HEK293 (cell line): ENCODE measurements at regions not wholly inside any gene's neighbourhood (a gene's known extent, or its start where the extent isn't known, plus 50 kb on each side); places are given as distances from the start of the nearest gene placed in this dataset.

Experiments used
- CTCF ChIA-PET: fragments of 350-600 bp; formaldehyde crosslinking; extraction: SDS; loops from one replicate; lab custom pipeline; 2021; ENCODE audit warnings: antibody characterized with exemption; lab: Yijun Ruan, JAX
- POLR2A ChIA-PET: fragments of 300-600 bp; formaldehyde crosslinking; extraction: SDS; loops from one replicate; lab custom pipeline; 2020; ENCODE audit warnings: antibody characterized with exemption, inconsistent platforms; lab: Yijun Ruan, JAX
- H3K27ac ChIP-seq: fragments of 200-500 bp; sonication (Bioruptor generic); 2 replicates; pipeline ENCODE4 v1.5.1; 2014; ENCODE audit warnings: low read depth, low read length, control low read depth, inconsistent platforms; ENCODE audit errors: extremely low read depth
- H3K36me3 ChIP-seq, 2 experiments: fragments of 200-500 bp in 1 of 2; sonication (Bioruptor generic) in 1 of 2; 1 replicate in 1 of 2; 2 replicates in 1 of 2; pipeline ENCODE4 v1.5.1; 2014 to 2017; ENCODE audit warnings: inconsistent platforms in 2 of 2, low read length in 2 of 2; ENCODE audit not compliant: control insufficient read depth in 2 of 2, insufficient read depth in 1 of 2
- H3K4me1 ChIP-seq: fragments of 200-500 bp; sonication (Bioruptor generic); 2 replicates; pipeline ENCODE4 v1.5.1; 2014; ENCODE audit warnings: mild to moderate bottlenecking, low read length, inconsistent platforms; ENCODE audit not compliant: control insufficient read depth, insufficient read depth
- H3K4me3 ChIP-seq: 2 replicates; pipeline ENCODE4 v1.5.1; 2011; ENCODE audit warnings: low read depth, mild to moderate bottlenecking, control low read depth, low read length, moderate library complexity
- H3K9me3 ChIP-seq: fragments of 200-500 bp; sonication (Bioruptor generic); 2 replicates; pipeline ENCODE4 v1.5.1; 2014; ENCODE audit warnings: low read depth, low read length, inconsistent platforms; ENCODE audit not compliant: control insufficient read depth, insufficient read depth
- HOXD13 ChIP-seq: sonication (generic); formaldehyde crosslinking; IDR thresholded peaks from 2 replicates; pipeline ENCODE4 v1.8.0; 2022; ENCODE audit warnings: missing genetic modification reagents, borderline replicate concordance
- KLF16 ChIP-seq: fragments of 450-650 bp; formaldehyde crosslinking; IDR thresholded peaks from 2 replicates; pipeline ENCODE4 v1.5.1; 2017; ENCODE audit warnings: missing biosample characterization, missing genetic modification characterization
- KLF17 ChIP-seq: fragments of 450-650 bp; formaldehyde crosslinking; IDR thresholded peaks from 2 replicates; pipeline ENCODE4 v1.5.1; 2016; ENCODE audit warnings: missing biosample characterization, missing genetic modification characterization
- MZF1 ChIP-seq: fragments of 450-650 bp; formaldehyde crosslinking; IDR thresholded peaks from 2 replicates; pipeline ENCODE4 v1.5.1; 2017; ENCODE audit warnings: missing biosample characterization, missing genetic modification characterization, borderline replicate concordance
- SETDB1 ChIP-seq: IDR thresholded peaks from one replicate; pipeline ENCODE4 v1.6.1; 2017; ENCODE audit warnings: mild to moderate bottlenecking, low read length, moderate library complexity, mixed read lengths; ENCODE audit not compliant: insufficient read length
- ZBTB20 ChIP-seq: fragments of 450-650 bp; formaldehyde crosslinking; IDR thresholded peaks from 2 replicates; pipeline ENCODE4 v1.5.1; 2016; ENCODE audit warnings: missing biosample characterization, missing genetic modification characterization
- ZFP3 ChIP-seq: fragments of 450-650 bp; formaldehyde crosslinking; IDR thresholded peaks from 2 replicates; pipeline ENCODE4 v1.5.1; 2016; ENCODE audit warnings: low read depth, missing biosample characterization, missing genetic modification characterization
- ZNF184 ChIP-seq: fragments of 450-650 bp; IDR thresholded peaks from 2 replicates; pipeline ENCODE4 v1.5.1; 2018; ENCODE audit warnings: missing biosample characterization, mild to moderate bottlenecking, missing genetic modification characterization
- ZNF26 ChIP-seq: fragments of 450-650 bp; formaldehyde crosslinking; IDR thresholded peaks from 2 replicates; pipeline ENCODE4 v1.5.1; 2016; ENCODE audit warnings: missing biosample characterization, missing genetic modification characterization
- ZNF473 ChIP-seq: fragments of 450-650 bp; formaldehyde crosslinking; IDR thresholded peaks from 2 replicates; pipeline ENCODE4 v1.5.1; 2017; ENCODE audit warnings: missing biosample characterization, missing genetic modification characterization
- ZNF555 ChIP-seq: fragments of 450-650 bp; formaldehyde crosslinking; conservative IDR thresholded peaks from 2 replicates; pipeline ENCODE4 v1.5.1; 2017; ENCODE audit warnings: missing biosample characterization, mild to moderate bottlenecking, missing genetic modification characterization, inconsistent platforms
- ZNF571 ChIP-seq: fragments of 450-650 bp; formaldehyde crosslinking; IDR thresholded peaks from 2 replicates; pipeline ENCODE4 v1.5.0; 2017; ENCODE audit warnings: missing biosample characterization, missing genetic modification characterization
- ZSCAN23 ChIP-seq: fragments of 450-650 bp; formaldehyde crosslinking; IDR thresholded peaks from 2 replicates; pipeline ENCODE4 v1.5.1; 2016; ENCODE audit warnings: missing biosample characterization, missing genetic modification characterization
- ZSCAN4 ChIP-seq: fragments of 450-650 bp; formaldehyde crosslinking; IDR thresholded peaks from 2 replicates; pipeline ENCODE4 v1.5.1; 2017; ENCODE audit warnings: missing biosample characterization, missing genetic modification characterization
- TF ChIP-seq, protein P1 (sequence below): fragments of 450-650 bp; formaldehyde crosslinking; IDR thresholded peaks from 2 replicates; pipeline ENCODE4 v1.5.1; 2016; ENCODE audit warnings: missing biosample characterization, missing genetic modification characterization
- TF ChIP-seq, protein P2 (sequence below): fragments of 450-650 bp; formaldehyde crosslinking; IDR thresholded peaks from 2 replicates; pipeline ENCODE4 v1.5.1; 2016; ENCODE audit warnings: missing biosample characterization, missing genetic modification characterization

DNA sequence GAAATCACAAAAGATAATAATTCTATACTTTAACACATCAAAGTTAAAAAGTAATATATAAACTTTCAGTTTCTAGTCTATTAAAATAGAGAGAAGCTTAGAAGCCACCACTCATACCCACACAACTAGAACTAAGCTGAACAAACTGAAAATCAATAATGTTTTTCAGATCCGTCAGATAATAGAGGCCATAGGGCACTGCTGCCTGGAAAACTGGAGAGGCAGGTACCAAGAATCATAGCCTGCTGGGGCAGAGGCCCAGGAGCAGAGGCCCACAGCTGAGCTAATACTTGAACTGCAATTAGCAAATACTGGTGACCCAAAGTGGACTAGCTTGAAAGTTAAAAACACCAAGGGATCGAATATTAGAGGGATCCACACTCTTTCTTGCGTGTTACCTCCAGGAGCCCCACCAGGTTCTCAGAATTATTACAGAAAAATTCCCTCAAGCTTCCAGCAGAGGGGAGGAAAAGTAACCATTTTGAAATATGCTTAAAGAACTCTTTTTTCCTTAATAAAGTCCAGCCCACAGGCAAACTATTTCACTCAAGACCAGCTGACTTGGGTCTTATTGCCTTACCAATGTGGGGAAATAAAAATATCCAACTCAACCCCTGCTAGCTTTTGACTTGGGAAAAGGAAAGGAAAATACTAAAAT is 774.1 kb upstream of the IGFBP3 start:
- H3K4me1 ChIP-seq, result no peaks in the 10 kb centered on the region
- TF ChIP-seq ZBTB20 (tag by site-specific recombination), result no peak
- TF ChIP-seq ZNF184 (tag by site-specific recombination), result no peak
- TF ChIP-seq ZNF555 (tag by site-specific recombination), result no peak
- TF ChIP-seq, protein P1, sequence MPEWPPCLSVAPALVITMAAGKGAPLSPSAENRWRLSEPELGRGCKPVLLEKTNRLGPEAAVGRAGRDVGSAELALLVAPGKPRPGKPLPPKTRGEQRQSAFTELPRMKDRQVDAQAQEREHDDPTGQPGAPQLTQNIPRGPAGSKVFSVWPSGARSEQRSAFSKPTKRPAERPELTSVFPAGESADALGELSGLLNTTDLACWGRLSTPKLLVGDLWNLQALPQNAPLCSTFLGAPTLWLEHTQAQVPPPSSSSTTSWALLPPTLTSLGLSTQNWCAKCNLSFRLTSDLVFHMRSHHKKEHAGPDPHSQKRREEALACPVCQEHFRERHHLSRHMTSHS, result no peak
- no peak for TF ChIP-seq KLF17
- POLR2A ChIA-PET, result no interaction called here
- CTCF ChIA-PET, result interaction anchor here (0.7 to 1.0 kb wide), 2 partner anchors 13 to 190 kb away, joined by 3 read pairs; no protein-coding TSS in a partner anchor
- H3K9me3 ChIP-seq, result no peaks in the 10 kb centered on the region
- no peaks in the 10 kb centered on the region for H3K36me3 ChIP-seq
- H3K27ac ChIP-seq, result no peak overlapping the region
- no peak overlapping the region for H3K4me3 ChIP-seq

GRCh38 chr7:46694058-46694457 is 773.0 kb upstream of the IGFBP3 start:
- Histone ChIP-seq H3K4me3 (no peak overlapping the region), H3K9me3 (no peaks in the 10 kb centered on the region), H3K4me1 (no peaks in the 10 kb centered on the region), H3K27ac (no peak overlapping the region), H3K36me3 (no peaks in the 10 kb centered on the region)
- ChIA-PET POLR2A (no interaction called here), CTCF (no interaction called here)
- TF ChIP-seq ZNF571 (no peak), MZF1 (tag by site-specific recombination) (no peak)

- no peak overlapping the region for H3K27ac ChIP-seq
- ChIA-PET CTCF (no interaction called here), POLR2A (interaction anchor here (0.7 kb wide), 1 partner anchor 129 kb away, joined by 3 read pairs; no protein-coding TSS in a partner anchor)
- H3K4me3 ChIP-seq, result no peak overlapping the region
- no peaks in the 10 kb centered on the region for H3K9me3 ChIP-seq
- H3K36me3 ChIP-seq, result no peaks in the 10 kb centered on the region
- TF ChIP-seq ZNF26, result no peak
- TF ChIP-seq SETDB1, result no peak
- TF ChIP-seq, protein P2, sequence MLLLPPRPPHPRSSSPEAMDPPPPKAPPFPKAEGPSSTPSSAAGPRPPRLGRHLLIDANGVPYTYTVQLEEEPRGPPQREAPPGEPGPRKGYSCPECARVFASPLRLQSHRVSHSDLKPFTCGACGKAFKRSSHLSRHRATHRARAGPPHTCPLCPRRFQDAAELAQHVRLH, result no peak
- no peak for TF ChIP-seq ZSCAN23 (tag by site-specific recombination)
- TF ChIP-seq KLF16 (tag by site-specific recombination), result no peak
- TF ChIP-seq ZNF571, result no peak
- no peak for TF ChIP-seq HOXD13 (CRISPR knock-in tag)
- no peak for TF ChIP-seq ZFP3
- no peak for TF ChIP-seq ZNF473
- no peak for TF ChIP-seq ZSCAN4 (tag by site-specific recombination)
- TF ChIP-seq, all 188 proteins: peak for 0
- no peaks in the 10 kb centered on the region for H3K4me1 ChIP-seq
Observed at GRCh38 chr7:46687203-46687602, 766.1 kb upstream of the IGFBP3 start.
